H1 (cell line): ENCODE measurements at regions not wholly inside any gene's neighbourhood (a gene's known extent, or its start where the extent isn't known, plus 50 kb on each side); places are given as distances from the start of the nearest gene placed in this dataset.
A peak's percentile ranks its signal among the peaks of the same experiment; 100 is the strongest.

Experiments used
- CTCF ChIA-PET: fragments of 300-600 bp; sonication (Branson Sonifier 250); formaldehyde crosslinking; loops from one replicate; lab custom pipeline; 2021; ENCODE audit not compliant: partially characterized antibody; lab: Charles Lee
- POLR2A ChIA-PET: fragments of 300-600 bp; sonication (Branson Sonifier 250); formaldehyde crosslinking; loops from one replicate; lab custom pipeline; 2021; ENCODE audit warnings: inconsistent platforms; ENCODE audit not compliant: partially characterized antibody; lab: Charles Lee
- DNase-seq, 2 experiments: peaks; one replicate each; pipeline versions ENCODE4 v3.0.0 to v3.0.0-alpha.2; 2010 to 2022; ENCODE audit warnings: low spot score in 2 of 2, low read depth in 1 of 2, mixed read lengths in 1 of 2
- FAIRE-seq: peaks from 2 replicates; lab custom pipeline; 2011; peaks lifted over from hg19 to GRCh38; lab: Jason Lieb, UNC
- H2AFZ ChIP-seq: 2 replicates; pipeline ENCODE4 v1.8.1; 2012; ENCODE audit warnings: low read length, inconsistent platforms
- H2AK5ac ChIP-seq: 2 replicates; pipeline ENCODE4 v1.6.1; 2013; ENCODE audit warnings: low read depth, low read length
- H2BK120ac ChIP-seq: replicated peaks from 2 replicates; pipeline ENCODE3; 2013; ENCODE audit warnings: low read depth, low read length, inconsistent platforms
- H2BK12ac ChIP-seq: 2 replicates; pipeline ENCODE4 v1.6.1; 2013; ENCODE audit warnings: low read depth, low read length
- H2BK15ac ChIP-seq: 2 replicates; pipeline ENCODE4 v1.6.1; 2013; ENCODE audit warnings: low read length
- H2BK20ac ChIP-seq: 2 replicates; pipeline ENCODE4 v1.6.1; 2013; ENCODE audit warnings: low read length
- H2BK5ac ChIP-seq: 2 replicates; pipeline ENCODE4 v1.6.1; 2013; ENCODE audit warnings: low read depth, low read length
- H3K14ac ChIP-seq: 2 replicates; pipeline ENCODE4 v1.6.1; 2013; ENCODE audit warnings: inconsistent platforms; ENCODE audit not compliant: insufficient read length
- H3K18ac ChIP-seq: 2 replicates; pipeline ENCODE4 v1.6.1; 2013; ENCODE audit warnings: low read length; ENCODE audit errors: extremely low read depth
- H3K23ac ChIP-seq: 2 replicates; pipeline ENCODE4 v1.6.1; 2013; ENCODE audit warnings: inconsistent platforms; ENCODE audit not compliant: insufficient read length
- H3K23me2 ChIP-seq: 2 replicates; pipeline ENCODE4 v1.6.1; 2013; ENCODE audit warnings: low read depth, low read length
- H3K27ac ChIP-seq: 2 replicates; pipeline ENCODE4 v1.6.1; 2011; ENCODE audit warnings: low read depth, low read length, inconsistent platforms
- H3K27me3 ChIP-seq, 4 experiments: replicated peaks in 1 of 4; 1 replicate in 1 of 4; 2 replicates in 3 of 4; pipeline versions ENCODE4 v1.6.1 to v1.8.1; 2011 to 2013; ENCODE audit warnings: low read length in 3 of 4, mild to moderate bottlenecking in 3 of 4, inconsistent platforms in 2 of 4, mixed read lengths in 2 of 4, moderate library complexity in 1 of 4; ENCODE audit not compliant: control insufficient read depth in 3 of 4, insufficient read depth in 3 of 4; ENCODE audit errors: extremely low read depth in 1 of 4
- H3K36me3 ChIP-seq, 4 experiments: 2 replicates each; pipeline versions ENCODE4 v1.6.1 to v1.8.1; 2011 to 2013; ENCODE audit warnings: mild to moderate bottlenecking in 4 of 4, low read length in 3 of 4, moderate library complexity in 2 of 4, control low read depth in 1 of 4, inconsistent platforms in 1 of 4; ENCODE audit not compliant: insufficient read depth in 4 of 4, control insufficient read depth in 2 of 4
- H3K4ac ChIP-seq: replicated peaks from 2 replicates; pipeline ENCODE3; 2013; ENCODE audit warnings: low read length, low read depth, mixed read lengths, inconsistent platforms; ENCODE audit not compliant: insufficient read length
- H3K4me1 ChIP-seq, 4 experiments: replicated peaks in 1 of 4; 1 replicate in 1 of 4; 2 replicates in 3 of 4; pipeline versions ENCODE4 v1.6.1 to v1.8.1; 2011 to 2013; ENCODE audit warnings: low read length in 3 of 4, inconsistent platforms in 2 of 4, mixed read lengths in 1 of 4; ENCODE audit not compliant: insufficient read depth in 4 of 4, control insufficient read depth in 3 of 4
- H3K4me2 ChIP-seq, 2 experiments: 2 replicates each; pipeline versions ENCODE4 v1.6.1 to v1.8.1; 2011 to 2013; ENCODE audit warnings: low read depth in 2 of 2, low read length in 2 of 2, control low read depth in 1 of 2, inconsistent platforms in 1 of 2, mild to moderate bottlenecking in 1 of 2; ENCODE audit not compliant: insufficient read depth in 1 of 2
- H3K4me3 ChIP-seq, 4 experiments: fragments of 200-600, 300-600 bp in 1 of 4; sonication (generic), shearing (Covaris generic), sonication (Bioruptor Twin) in 1 of 4; 2 replicates each; pipeline versions ENCODE4 v1.5.1 to v1.8.1; 2011 to 2016; ENCODE audit warnings: low read length in 4 of 4, low read depth in 3 of 4, control low read depth in 2 of 4, inconsistent platforms in 2 of 4, mild to moderate bottlenecking in 2 of 4, mixed read lengths in 1 of 4, moderate library complexity in 1 of 4; ENCODE audit not compliant: insufficient read depth in 2 of 4; ENCODE audit errors: extremely low read depth in 1 of 4
- H3K56ac ChIP-seq: replicated peaks from 2 replicates; pipeline ENCODE3; 2013; ENCODE audit warnings: low read depth, mild to moderate bottlenecking, mixed read lengths, low read length, inconsistent platforms; ENCODE audit not compliant: insufficient read length
- H3K79me1 ChIP-seq: 2 replicates; pipeline ENCODE4 v1.6.1; 2013; ENCODE audit warnings: low read depth, low read length, control low read depth
- H3K79me2 ChIP-seq, 2 experiments: 2 replicates each; pipeline versions ENCODE4 v1.6.1 to v1.8.1; 2012 to 2013; ENCODE audit warnings: low read length in 2 of 2, mild to moderate bottlenecking in 2 of 2, inconsistent platforms in 1 of 2; ENCODE audit not compliant: insufficient read depth in 2 of 2, control insufficient read depth in 1 of 2
- H3K9ac ChIP-seq, 4 experiments: replicated peaks in 1 of 4; 1 replicate in 1 of 4; 2 replicates in 3 of 4; pipeline versions ENCODE4 v1.6.1 to v1.8.1; 2011 to 2013; ENCODE audit warnings: low read depth in 3 of 4, low read length in 3 of 4, control low read depth in 2 of 4, mild to moderate bottlenecking in 2 of 4, moderate library complexity in 2 of 4, inconsistent platforms in 1 of 4; ENCODE audit errors: extremely low read depth in 1 of 4
- H3K9me3 ChIP-seq, 2 experiments: 2 replicates each; pipeline versions ENCODE4 v1.6.1 to v1.8.1; 2012 to 2013; ENCODE audit warnings: mild to moderate bottlenecking in 2 of 2, moderate library complexity in 2 of 2, control low read depth in 1 of 2, inconsistent platforms in 1 of 2, low read depth in 1 of 2, low read length in 1 of 2, mixed read lengths in 1 of 2; ENCODE audit not compliant: insufficient read depth in 2 of 2
- H4K20me1 ChIP-seq, 2 experiments: replicated peaks in 1 of 2; 2 replicates each; pipeline versions ENCODE3 to v1.8.1; 2011 to 2013; ENCODE audit warnings: inconsistent platforms in 2 of 2, low read length in 2 of 2, mild to moderate bottlenecking in 1 of 2; ENCODE audit not compliant: insufficient read depth in 2 of 2, control insufficient read depth in 1 of 2
- H4K5ac ChIP-seq: 2 replicates; pipeline ENCODE4 v1.6.1; 2013; ENCODE audit warnings: low read length, low read depth, mixed read lengths, inconsistent platforms; ENCODE audit not compliant: insufficient read length
- H4K8ac ChIP-seq: 2 replicates; pipeline ENCODE4 v1.8.0; 2013; ENCODE audit warnings: mild to moderate bottlenecking, moderate library complexity, low read length, inconsistent platforms; ENCODE audit not compliant: insufficient read depth; ENCODE audit errors: extremely low read depth
- H4K91ac ChIP-seq: replicated peaks from 2 replicates; pipeline ENCODE3; 2013; ENCODE audit warnings: low read length, mixed read lengths, inconsistent platforms; ENCODE audit not compliant: insufficient read length
- CHD2 ChIP-seq: IDR thresholded peaks from 2 replicates; pipeline ENCODE4 v1.6.1; 2012; ENCODE audit warnings: low read length, improper control_type of control experiment
- MAFK ChIP-seq: IDR thresholded peaks from 2 replicates; pipeline ENCODE4 v1.6.1; 2012; ENCODE audit warnings: low read depth, mild to moderate bottlenecking, improper control_type of control experiment, low read length
- SRF ChIP-seq: IDR thresholded peaks from 2 replicates; pipeline ENCODE4 v1.6.1; 2011; ENCODE audit warnings: mild to moderate bottlenecking, low read depth, low read length, moderate library complexity
- TAF7 ChIP-seq: optimal IDR thresholded peaks from 2 replicates; pipeline ENCODE3; 2011; ENCODE audit warnings: low read depth, mild to moderate bottlenecking, inconsistent platforms, low read length, moderate library complexity, borderline replicate concordance
- WGBS, 2 experiments: shearing (Covaris generic) in 1 of 2; methylation state at CpG; one replicate each; pipeline versions ENCODE4 v1.1.6 to v1.1.7; 2013 to 2015; ENCODE audit warnings: low lambda C conversion rate in 2 of 2, mixed read lengths in 2 of 2, inconsistent platforms in 1 of 2, low coverage in 1 of 2, missing lambda C conversion rate in 1 of 2; ENCODE audit not compliant: insufficient replicate concordance in 2 of 2, insufficient coverage in 1 of 2, insufficient read length in 1 of 2; ENCODE audit errors: extremely low coverage in 1 of 2, missing lambda C conversion rate in 1 of 2; 5-methylcytosine and 5-hydroxymethylcytosine counted together
- TF ChIP-seq, protein P1 (sequence below): IDR thresholded peaks from 2 replicates; pipeline ENCODE4 v1.6.1; 2012; ENCODE audit warnings: inconsistent platforms

DNA sequence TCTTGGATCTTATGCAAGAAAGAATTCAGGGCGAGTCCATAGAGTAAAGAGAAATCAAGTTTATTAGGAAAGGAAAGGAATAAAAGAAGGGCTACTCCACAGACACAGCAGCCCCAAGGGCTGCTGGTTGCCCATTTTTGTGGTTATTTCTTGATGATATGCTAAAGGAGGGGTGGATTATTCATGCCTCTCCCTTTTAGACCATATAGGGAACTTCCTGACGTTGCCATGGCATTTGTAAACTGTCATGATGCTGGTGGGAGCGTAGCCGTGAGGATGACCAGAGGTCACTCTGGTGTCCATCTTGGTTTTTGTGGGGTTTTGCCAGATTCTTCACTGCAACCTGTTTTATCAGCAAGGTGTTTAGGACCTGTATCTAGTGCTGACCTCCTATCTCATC, 115.4 kb upstream of the CARD11 start:
- no peak overlapping the region for H2BK5ac ChIP-seq
- DNase-seq (no peak), FAIRE-seq (no peak)
- H3K27me3 ChIP-seq, result no peaks in the 10 kb centered on the region
- H2AFZ ChIP-seq, result no peak overlapping the region
- H3K27ac ChIP-seq, result no peak overlapping the region
- H3K36me3 ChIP-seq, result no peaks in the 10 kb centered on the region
- no peaks in the 10 kb centered on the region for H4K20me1 ChIP-seq
- no peak overlapping the region for H3K14ac ChIP-seq
- H3K4ac ChIP-seq, result no peak overlapping the region
- H4K91ac ChIP-seq, result no peak overlapping the region
- H2BK120ac ChIP-seq, result no peak overlapping the region
- no peak overlapping the region for H4K5ac ChIP-seq
- peaks cover 0 to 3% (median 1%) of the 10 kb centered on the region in 4 experiments; a peak in 1 of 7 replicates for H3K4me1 ChIP-seq
- no peak overlapping the region for H3K4me2 ChIP-seq
- no peak overlapping the region for H2AK5ac ChIP-seq
- ChIA-PET POLR2A (no interaction called here), CTCF (interaction anchor here (0.8 to 1.2 kb wide), 2 partner anchors 72 to 273 kb away, joined by 3 read pairs; no protein-coding TSS in a partner anchor)
- no peaks in the 10 kb centered on the region for H3K79me1 ChIP-seq
- no peak overlapping the region for H3K18ac ChIP-seq
- no peak overlapping the region for H4K8ac ChIP-seq
- H3K56ac ChIP-seq, result no peak overlapping the region
- H3K9me3 ChIP-seq, result peaks cover 7 to 8% of the 10 kb centered on the region in 2 experiments; a peak in 3 of 4 replicates
- H3K79me2 ChIP-seq, result no peaks in the 10 kb centered on the region
- 91% methylated on average over 4 of the region's 4 CpGs; no CpG with 5 or more reads in 1 of the 2 experiments for WGBS, 2 experiments
- no peak overlapping the region for H3K23ac ChIP-seq
- H2BK15ac ChIP-seq, result no peak overlapping the region
- H3K9ac ChIP-seq, result no peak overlapping the region
- H3K4me3 ChIP-seq, result no peak overlapping the region
- no peak for TF ChIP-seq TAF7
- TF ChIP-seq, protein P1, sequence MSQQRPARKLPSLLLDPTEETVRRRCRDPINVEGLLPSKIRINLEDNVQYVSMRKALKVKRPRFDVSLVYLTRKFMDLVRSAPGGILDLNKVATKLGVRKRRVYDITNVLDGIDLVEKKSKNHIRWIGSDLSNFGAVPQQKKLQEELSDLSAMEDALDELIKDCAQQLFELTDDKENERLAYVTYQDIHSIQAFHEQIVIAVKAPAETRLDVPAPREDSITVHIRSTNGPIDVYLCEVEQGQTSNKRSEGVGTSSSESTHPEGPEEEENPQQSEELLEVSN, result no peak
- no peak for TF ChIP-seq MAFK
- TF ChIP-seq SRF, result 0 out of 2 replicates have a peak, but pooled peaks have one; percentile 31
- TF ChIP-seq CHD2, result no peak
- TF ChIP-seq, all 59 proteins: peak for 1
- H3K23me2 ChIP-seq, result no peaks in the 10 kb centered on the region
- no peak overlapping the region for H2BK20ac ChIP-seq
- no peak overlapping the region for H2BK12ac ChIP-seq
